ENCODE measurements at regions not wholly inside any gene's neighbourhood (a gene's known extent, or its start where the extent isn't known, plus 50 kb on each side); places are given as distances from the start of the nearest gene placed in this dataset.

DNA sequence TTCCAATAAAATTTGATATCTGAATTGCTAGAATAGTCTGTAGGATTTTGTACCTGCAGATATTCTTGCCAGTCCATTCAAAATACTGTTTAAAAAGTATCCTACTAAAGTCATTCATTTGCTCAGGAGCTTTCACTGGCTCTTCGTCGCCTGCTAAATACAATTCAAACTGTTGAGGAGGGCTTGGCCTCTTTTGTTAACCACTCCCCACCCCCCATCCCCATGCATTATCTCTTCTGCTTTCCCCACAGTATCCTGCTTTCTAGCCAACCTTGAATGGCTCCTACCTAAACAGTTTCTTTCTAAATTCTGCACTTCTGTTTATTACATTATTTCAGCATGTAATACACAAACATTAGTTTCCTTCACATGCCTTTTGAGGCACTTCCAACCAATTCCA, 230.8 kb downstream of the CPE start:
- ChIA-PET POLR2A (no interaction called here), CTCF (no interaction called here)
- TF ChIP-seq, protein P1, sequence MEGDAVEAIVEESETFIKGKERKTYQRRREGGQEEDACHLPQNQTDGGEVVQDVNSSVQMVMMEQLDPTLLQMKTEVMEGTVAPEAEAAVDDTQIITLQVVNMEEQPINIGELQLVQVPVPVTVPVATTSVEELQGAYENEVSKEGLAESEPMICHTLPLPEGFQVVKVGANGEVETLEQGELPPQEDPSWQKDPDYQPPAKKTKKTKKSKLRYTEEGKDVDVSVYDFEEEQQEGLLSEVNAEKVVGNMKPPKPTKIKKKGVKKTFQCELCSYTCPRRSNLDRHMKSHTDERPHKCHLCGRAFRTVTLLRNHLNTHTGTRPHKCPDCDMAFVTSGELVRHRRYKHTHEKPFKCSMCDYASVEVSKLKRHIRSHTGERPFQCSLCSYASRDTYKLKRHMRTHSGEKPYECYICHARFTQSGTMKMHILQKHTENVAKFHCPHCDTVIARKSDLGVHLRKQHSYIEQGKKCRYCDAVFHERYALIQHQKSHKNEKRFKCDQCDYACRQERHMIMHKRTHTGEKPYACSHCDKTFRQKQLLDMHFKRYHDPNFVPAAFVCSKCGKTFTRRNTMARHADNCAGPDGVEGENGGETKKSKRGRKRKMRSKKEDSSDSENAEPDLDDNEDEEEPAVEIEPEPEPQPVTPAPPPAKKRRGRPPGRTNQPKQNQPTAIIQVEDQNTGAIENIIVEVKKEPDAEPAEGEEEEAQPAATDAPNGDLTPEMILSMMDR (IDR thresholded peaks at IDR 0.05; ENCODE audit: control extremely low read depth, extremely low read depth, low read depth, missing control alignments): no peak
- no peak for DNase-seq (ENCODE audit: extremely low spot score)

DNA sequence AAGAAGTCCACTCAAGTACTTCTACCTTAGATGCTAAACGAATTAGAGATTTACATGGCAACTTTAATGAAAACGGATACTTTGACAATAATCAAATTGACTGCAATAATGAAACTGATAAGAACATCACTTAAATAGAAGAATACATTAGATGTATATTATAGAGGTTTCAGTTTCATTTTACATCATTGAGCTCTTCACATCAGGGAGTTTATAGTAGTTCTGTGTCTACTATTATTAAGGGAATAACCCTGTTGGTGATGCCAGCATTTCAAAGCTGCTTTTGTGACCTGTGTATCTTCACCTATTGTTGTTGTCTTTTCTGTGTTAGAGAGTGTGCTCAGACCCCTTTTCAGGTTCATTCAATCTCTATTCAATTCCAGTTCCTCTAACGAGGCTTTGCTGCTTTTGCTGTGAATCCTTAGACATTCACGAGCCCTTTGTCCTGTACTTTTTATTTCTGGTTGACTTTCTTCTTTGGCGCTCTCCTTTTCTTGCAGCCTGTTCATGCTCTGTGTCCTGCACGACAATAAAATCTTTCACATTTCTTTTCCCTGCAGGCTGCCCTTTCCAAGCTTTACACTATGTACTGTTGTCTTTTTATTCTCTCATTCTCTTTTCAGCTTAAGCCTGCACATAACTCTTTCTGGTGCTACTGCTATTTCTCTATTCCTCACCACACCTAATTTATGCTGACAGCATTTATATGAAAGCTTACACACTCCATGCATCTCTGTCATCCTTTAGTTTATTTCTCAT, 232.1 kb downstream of the CPE start:
- no peak for DNase-seq (ENCODE audit: extremely low spot score)
- TF ChIP-seq, protein P1 (IDR thresholded peaks at IDR 0.05; ENCODE audit: control extremely low read depth, extremely low read depth, low read depth, missing control alignments): no peak
- ChIA-PET CTCF (no interaction called here), POLR2A (no interaction called here)

DNA sequence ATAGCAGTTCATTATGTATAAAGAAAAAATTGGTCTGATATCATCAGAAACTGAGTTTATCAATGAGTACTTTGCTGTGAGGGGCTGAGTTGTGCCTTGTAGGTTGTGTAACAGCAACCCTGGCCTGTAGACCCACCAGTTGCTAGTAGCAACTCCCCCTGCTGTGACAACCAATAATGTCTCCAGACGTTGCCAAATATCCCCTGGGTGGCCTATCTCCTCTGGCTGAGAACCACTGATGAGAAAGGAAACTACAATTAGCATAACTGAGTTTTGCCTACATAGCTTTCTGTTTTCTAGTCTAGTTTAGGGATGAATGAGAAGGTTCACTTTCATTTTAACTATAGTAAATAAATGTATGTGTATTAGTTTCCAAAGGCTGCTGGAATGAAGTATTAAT, 234.1 kb downstream of the CPE start:
- POLR2A ChIA-PET: no interaction called here
- no peak for DNase-seq (ENCODE audit: extremely low spot score)
- CTCF ChIA-PET: no interaction called here
- TF ChIP-seq, protein P1 (IDR thresholded peaks at IDR 0.05; ENCODE audit: control extremely low read depth, extremely low read depth, low read depth, missing control alignments): no peak

DNA sequence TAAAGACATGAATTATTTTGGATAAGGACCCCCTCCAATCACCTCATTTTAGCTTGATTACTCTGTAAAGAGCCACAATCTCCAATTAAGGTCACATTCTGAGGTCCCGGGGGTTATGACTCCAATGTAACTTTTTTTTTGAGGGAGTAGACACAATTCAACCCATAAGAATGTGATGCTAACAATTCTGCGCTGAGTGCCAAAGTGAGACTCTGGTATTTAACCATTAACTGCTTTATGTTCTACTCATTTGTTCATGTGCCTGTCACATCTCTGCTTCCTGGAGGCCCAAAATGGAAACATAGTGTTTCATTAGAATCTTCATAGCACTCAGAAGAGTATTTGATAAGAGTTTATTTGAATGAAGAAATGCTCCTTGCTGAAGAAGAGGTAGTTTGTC, 234.8 kb downstream of the CPE start:
- ChIA-PET CTCF (no interaction called here), POLR2A (no interaction called here)
- no peak for DNase-seq (ENCODE audit: extremely low spot score)
- TF ChIP-seq, protein P1 (IDR thresholded peaks at IDR 0.05; ENCODE audit: control extremely low read depth, extremely low read depth, low read depth, missing control alignments): no peak

DNA sequence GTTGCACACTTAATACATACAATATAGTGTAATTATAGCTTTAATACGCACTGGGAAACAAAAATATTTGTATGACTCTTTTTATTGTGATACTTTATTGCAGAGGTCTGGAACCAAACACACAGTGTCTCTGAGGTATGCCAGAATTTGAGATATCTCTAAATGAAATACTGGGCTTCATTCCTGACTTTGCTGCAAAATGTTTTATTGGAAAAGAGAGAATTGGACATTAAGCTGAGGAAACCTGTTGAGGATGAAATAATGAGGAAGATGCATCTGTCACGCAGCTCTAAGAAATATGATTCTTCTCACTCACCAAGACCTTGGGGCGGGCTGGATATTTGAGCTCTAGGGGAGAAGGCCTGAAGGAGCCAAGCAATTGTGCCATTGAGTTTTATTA, 242.1 kb downstream of the CPE start:
- no peak for DNase-seq (ENCODE audit: extremely low spot score)
- ChIA-PET CTCF (no interaction called here), POLR2A (no interaction called here)
- TF ChIP-seq, protein P1 (IDR thresholded peaks at IDR 0.05; ENCODE audit: control extremely low read depth, extremely low read depth, low read depth, missing control alignments): no peak

DNA sequence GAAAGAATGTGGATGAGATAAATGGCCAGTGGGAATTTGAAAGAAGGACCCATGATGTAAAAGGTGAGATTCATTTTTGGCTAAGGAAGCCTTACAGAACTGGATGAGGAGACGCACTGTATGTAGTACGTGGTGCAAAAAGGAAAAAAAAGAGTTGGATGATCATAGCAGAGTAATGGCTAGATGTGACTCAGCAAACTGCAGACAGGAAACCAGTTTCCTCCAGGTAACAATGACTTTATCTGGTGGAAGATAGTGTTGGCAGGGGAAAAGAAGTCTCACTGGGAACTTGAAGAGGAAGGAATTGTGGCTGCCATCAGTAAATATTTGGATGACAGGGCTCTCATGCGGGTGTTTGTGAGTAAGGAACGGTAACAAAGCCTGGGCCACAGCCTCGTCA, 243.2 kb downstream of the CPE start:
- ChIA-PET POLR2A (no interaction called here), CTCF (no interaction called here)
- DNase-seq (ENCODE audit: extremely low spot score): no peak
- TF ChIP-seq, protein P1 (IDR thresholded peaks at IDR 0.05; ENCODE audit: control extremely low read depth, extremely low read depth, low read depth, missing control alignments): no peak

Data from GM10248 (cell line).